PC-3 (cell line): ENCODE measurements at regions not wholly inside any gene's neighbourhood (a gene's known extent, or its start where the extent isn't known, plus 50 kb on each side); places are given as distances from the start of the nearest gene placed in this dataset.
"Not testable (repeated sequence)": the region's sequence is repeated elsewhere in the genome, so short reads cannot be mapped to it uniquely, and the experiment has no call there.

ENCODE experiments used
- ATAC-seq: fragments of 200-7000 bp; cut with Tn5 transposase; 2 replicates; pipeline ENCODE4 v1.9.1; 2020; ENCODE audit warnings: mild to moderate bottlenecking, moderate library complexity
- BruUV-seq: library from RNA; stranded (reverse); fragments of 400-500 nt; replicated peaks from 2 replicates; lab custom pipeline; 2021; lab: Mats Ljungman, UMichigan
- CTCF ChIA-PET: fragments of 300-600 bp; sonication (Branson Sonifier 250); formaldehyde crosslinking; loops from one replicate; lab custom pipeline; 2022; ENCODE audit warnings: antibody characterized with exemption; lab: Charles Lee
- POLR2A ChIA-PET: fragments of 300-600 bp; sonication (Branson Sonifier 250); formaldehyde crosslinking; loops from one replicate; lab custom pipeline; 2022; ENCODE audit warnings: antibody characterized with exemption; ENCODE audit not compliant: unreplicated experiment; lab: Charles Lee
- DNase-seq: peaks from one replicate; pipeline ENCODE4 v3.0.0-alpha.2; 2015
- H2AFZ ChIP-seq: fragments of 300-600 bp; sonication (generic); 2 replicates; pipeline ENCODE4 v1.6.0; 2016; ENCODE audit warnings: antibody characterized with exemption, low read length
- H3F3A ChIP-seq: fragments of 300-600 bp; sonication (generic); one replicate; pipeline ENCODE4 v1.6.0; 2017; ENCODE audit warnings: antibody characterized with exemption, low read length, control low read depth, mild to moderate bottlenecking; ENCODE audit not compliant: unreplicated experiment
- H3K27ac ChIP-seq: fragments of 300-600 bp; sonication (generic); 2 replicates; pipeline ENCODE4 v1.5.1; 2016; ENCODE audit warnings: mild to moderate bottlenecking, low read length
- H3K27me3 ChIP-seq: fragments of 300-600 bp; sonication (generic); 2 replicates; pipeline ENCODE4 v1.6.1; 2016; ENCODE audit warnings: low read length, mixed read lengths
- H3K36me3 ChIP-seq: fragments of 300-600 bp; sonication (generic); 2 replicates; pipeline ENCODE4 v1.6.1; 2016; ENCODE audit warnings: low read depth, mixed run types, low read length, mixed read lengths
- H3K4me1 ChIP-seq: fragments of 300-600 bp; sonication (generic); 2 replicates; pipeline ENCODE4 v1.5.1; 2016; ENCODE audit warnings: low read length; ENCODE audit not compliant: insufficient read depth
- H3K4me2 ChIP-seq: fragments of 300-600 bp; sonication (generic); 2 replicates; pipeline ENCODE4 v1.6.0; 2016; ENCODE audit warnings: low read length
- H3K4me3 ChIP-seq: fragments of 300-600 bp; sonication (generic); 2 replicates; pipeline ENCODE4 v1.5.1; 2016; ENCODE audit warnings: mild to moderate bottlenecking, low read length, mixed read lengths
- H3K79me2 ChIP-seq: fragments of 300-600 bp; sonication (generic); 2 replicates; pipeline ENCODE4 v1.6.1; 2017; ENCODE audit warnings: low read length, mixed read lengths
- H3K9ac ChIP-seq: fragments of 300-600 bp; sonication (generic); 2 replicates; pipeline ENCODE4 v1.6.0; 2016; ENCODE audit warnings: mild to moderate bottlenecking, low read length
- H3K9me2 ChIP-seq: fragments of 300-600 bp; sonication (generic); replicated peaks from 2 replicates; pipeline ENCODE4 v1.6.1; 2016; ENCODE audit warnings: mixed run types, low read length, mixed read lengths
- H3K9me3 ChIP-seq: fragments of 300-600 bp; sonication (generic); 2 replicates; pipeline ENCODE4 v1.6.1; 2016; ENCODE audit warnings: low read length, mixed read lengths
- H4K20me1 ChIP-seq: fragments of 300-600 bp; sonication (generic); 2 replicates; pipeline ENCODE4 v1.6.1; 2016; ENCODE audit warnings: low read length, mixed read lengths
- EZH2 ChIP-seq: fragments of 300-600 bp; sonication (generic); IDR thresholded peaks from one replicate; pipeline ENCODE4 v1.6.1; 2017; ENCODE audit warnings: antibody characterized with exemption, mild to moderate bottlenecking, low read length; ENCODE audit not compliant: unreplicated experiment
- EZH2phosphoT487 ChIP-seq: fragments of 300-600 bp; sonication (generic); IDR thresholded peaks from 2 replicates; pipeline ENCODE4 v1.6.1; 2018; ENCODE audit warnings: mild to moderate bottlenecking, antibody characterized with exemption, low read length, borderline replicate concordance
- intact Hi-C: fragments of 100-400 bp; cut with micrococcal nuclease; formaldehyde crosslinking; loops from 2 replicates; pipeline ENCODE4 v1.9.0; 2023
- TF ChIP-seq, protein P1 (sequence below): fragments of 300-600 bp; sonication (generic); conservative IDR thresholded peaks from 2 replicates; pipeline ENCODE4 v1.5.1; 2017; ENCODE audit warnings: antibody characterized with exemption, low read depth, mild to moderate bottlenecking, low read length

GRCh38 chr5:92544036-92544435 lies 1037.0 kb downstream of the NR2F1-AS1 start:
- Histone ChIP-seq H3K4me1 (no peaks in the 10 kb centered on the region), H3K9me2 (no peaks in the 10 kb centered on the region), H3K27ac (no peak overlapping the region), H3K79me2 (no peaks in the 10 kb centered on the region), H3K27me3 (no peaks in the 10 kb centered on the region), H3K4me2 (no peak overlapping the region), H2AFZ (no peak overlapping the region), H3K4me3 (no peak overlapping the region), H3F3A (no peaks in the 10 kb centered on the region), H3K9me3 (no peaks in the 10 kb centered on the region), H4K20me1 (no peaks in the 10 kb centered on the region), H3K9ac (no peak overlapping the region), H3K36me3 (no peaks in the 10 kb centered on the region)
- CTCF ChIA-PET: no interaction called here
- ATAC-seq (no peak), DNase-seq (no peak)
- TF ChIP-seq, protein P1, sequence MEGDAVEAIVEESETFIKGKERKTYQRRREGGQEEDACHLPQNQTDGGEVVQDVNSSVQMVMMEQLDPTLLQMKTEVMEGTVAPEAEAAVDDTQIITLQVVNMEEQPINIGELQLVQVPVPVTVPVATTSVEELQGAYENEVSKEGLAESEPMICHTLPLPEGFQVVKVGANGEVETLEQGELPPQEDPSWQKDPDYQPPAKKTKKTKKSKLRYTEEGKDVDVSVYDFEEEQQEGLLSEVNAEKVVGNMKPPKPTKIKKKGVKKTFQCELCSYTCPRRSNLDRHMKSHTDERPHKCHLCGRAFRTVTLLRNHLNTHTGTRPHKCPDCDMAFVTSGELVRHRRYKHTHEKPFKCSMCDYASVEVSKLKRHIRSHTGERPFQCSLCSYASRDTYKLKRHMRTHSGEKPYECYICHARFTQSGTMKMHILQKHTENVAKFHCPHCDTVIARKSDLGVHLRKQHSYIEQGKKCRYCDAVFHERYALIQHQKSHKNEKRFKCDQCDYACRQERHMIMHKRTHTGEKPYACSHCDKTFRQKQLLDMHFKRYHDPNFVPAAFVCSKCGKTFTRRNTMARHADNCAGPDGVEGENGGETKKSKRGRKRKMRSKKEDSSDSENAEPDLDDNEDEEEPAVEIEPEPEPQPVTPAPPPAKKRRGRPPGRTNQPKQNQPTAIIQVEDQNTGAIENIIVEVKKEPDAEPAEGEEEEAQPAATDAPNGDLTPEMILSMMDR: no peak
- TF ChIP-seq EZH2 (no peak), EZH2phosphoT487 (no peak)
- intact Hi-C loops: no loop called here
- BruUV-seq: no TSS peak
- POLR2A ChIA-PET: no interaction called here

GRCh38 chr5:92543201-92543600 lies 1037.8 kb downstream of the NR2F1-AS1 start:
- POLR2A ChIA-PET: no interaction called here
- BruUV-seq: no TSS peak

GRCh38 chr5:92542017-92542416 lies 1039.0 kb downstream of the NR2F1-AS1 start:
- H3K9me2 ChIP-seq, H3K36me3 ChIP-seq, ATAC-seq, BruUV-seq, H4K20me1 ChIP-seq, H3K4me1 ChIP-seq, H3K27ac ChIP-seq, H2AFZ ChIP-seq, H3K9ac ChIP-seq, H3F3A ChIP-seq, H3K79me2 ChIP-seq, DNase-seq, H3K27me3 ChIP-seq, intact Hi-C loops, H3K4me2 ChIP-seq, H3K4me3 ChIP-seq, H3K9me3 ChIP-seq, POLR2A ChIA-PET: not testable (repeated sequence)
- CTCF ChIA-PET: interaction anchor here (0.6 kb wide), 1 partner anchor 67 kb away, joined by 4 read pairs; no protein-coding TSS in a partner anchor

More at GRCh38 chr5:92543201-92543600, 1037.8 kb downstream of the NR2F1-AS1 start:
- H3K36me3 ChIP-seq: no peaks in the 10 kb centered on the region
- H3K27me3 ChIP-seq: no peaks in the 10 kb centered on the region
- no peak overlapping the region for H2AFZ ChIP-seq
- CTCF ChIA-PET: no interaction called here
- no peaks in the 10 kb centered on the region for H3F3A ChIP-seq
- intact Hi-C loops: no loop called here
- no peaks in the 10 kb centered on the region for H3K79me2 ChIP-seq
- H3K4me2 ChIP-seq: no peak overlapping the region
- no peaks in the 10 kb centered on the region for H3K9me2 ChIP-seq
- H3K9ac ChIP-seq: no peak overlapping the region
- H4K20me1 ChIP-seq: no peaks in the 10 kb centered on the region
- H3K9me3 ChIP-seq: no peaks in the 10 kb centered on the region
- no peak for TF ChIP-seq EZH2
- no peak for TF ChIP-seq EZH2phosphoT487
- TF ChIP-seq, protein P1: no peak
- H3K27ac ChIP-seq: no peak overlapping the region
- H3K4me3 ChIP-seq: no peak overlapping the region
- H3K4me1 ChIP-seq: no peaks in the 10 kb centered on the region
- DNase-seq (no peak), ATAC-seq (no peak)
